Gastroesophageal sphincter (tissue), 4 donors: ENCODE measurements at regions not wholly inside any gene's neighbourhood (a gene's known extent, or its start where the extent isn't known, plus 50 kb on each side); places are given as distances from the start of the nearest gene placed in this dataset.
"Not testable (repeated sequence)": the region's sequence is repeated elsewhere in the genome, so short reads cannot be mapped to it uniquely, and the experiment has no call there.

Source experiments
- ATAC-seq: fragments of 150-250 bp; one replicate; pipeline ENCODE4 v1.9.1; 2016; ENCODE audit warnings: mild to moderate bottlenecking, moderate library complexity
- H3K27ac ChIP-seq, 4 donors: fragments of 200-600 bp; sonication (generic) in 3 of 4; 1 replicate in 3 of 4; 2 replicates in 1 of 4; pipeline ENCODE4 v1.5.1; 2016 to 2019
- H3K27me3 ChIP-seq: fragments of 200-600 bp; sonication (generic); one replicate; pipeline ENCODE4 v1.5.1; 2019
- H3K36me3 ChIP-seq, 2 donors: fragments of 200-600 bp; sonication (generic); one replicate each; pipeline ENCODE4 v1.5.1; 2019; ENCODE audit warnings: control low read depth in 1 of 2
- H3K4me1 ChIP-seq, 3 donors: fragments of 200-600 bp; sonication (generic); 1 replicate in 2 of 3; 2 replicates in 1 of 3; pipeline ENCODE4 v1.5.1; 2016 to 2019; ENCODE audit warnings: control low read depth in 2 of 3
- H3K4me3 ChIP-seq, 2 donors: fragments of 200-600 bp; sonication (generic); one replicate each; pipeline ENCODE4 v1.5.1; 2019; ENCODE audit warnings: mild to moderate bottlenecking in 1 of 2, moderate library complexity in 1 of 2
- H3K9me3 ChIP-seq, 3 donors: fragments of 200-600 bp; sonication (generic); one replicate each; pipeline ENCODE4 v1.5.1; 2017 to 2019; ENCODE audit warnings: control low read depth in 2 of 3
- EP300 ChIP-seq: sonication (generic); formaldehyde crosslinking; IDR thresholded peaks from one replicate; pipeline ENCODE4 v1.6.1; 2017; ENCODE audit warnings: antibody characterized with exemption, mild to moderate bottlenecking
- POLR2A ChIP-seq, 2 donors: fragments of 450-650 bp; IDR thresholded peaks; one replicate each; pipeline ENCODE4 v1.6.1; 2017; ENCODE audit warnings: antibody characterized with exemption in 2 of 2, mild to moderate bottlenecking in 2 of 2, moderate library complexity in 1 of 2
- POLR2AphosphoS5 ChIP-seq: sonication (generic); formaldehyde crosslinking; IDR thresholded peaks from one replicate; pipeline ENCODE4 v1.6.1; 2017; ENCODE audit warnings: antibody characterized with exemption
- WGBS, 2 donors: methylation state at CpG; one replicate each; pipeline ENCODE4 v1.1.5; 2018; ENCODE audit warnings: low coverage in 1 of 2; 5-methylcytosine and 5-hydroxymethylcytosine counted together
- TF ChIP-seq, protein P1 (sequence below), 4 experiments: fragments of 200-600 bp in 2 of 4; fragments of 450-650 bp in 2 of 4; sonication (generic) in 1 of 4; IDR thresholded peaks; one replicate each; pipeline ENCODE4 v1.5.1; 2017 to 2019; ENCODE audit warnings: antibody characterized with exemption in 4 of 4, mild to moderate bottlenecking in 2 of 4, moderate library complexity in 2 of 4

DNA sequence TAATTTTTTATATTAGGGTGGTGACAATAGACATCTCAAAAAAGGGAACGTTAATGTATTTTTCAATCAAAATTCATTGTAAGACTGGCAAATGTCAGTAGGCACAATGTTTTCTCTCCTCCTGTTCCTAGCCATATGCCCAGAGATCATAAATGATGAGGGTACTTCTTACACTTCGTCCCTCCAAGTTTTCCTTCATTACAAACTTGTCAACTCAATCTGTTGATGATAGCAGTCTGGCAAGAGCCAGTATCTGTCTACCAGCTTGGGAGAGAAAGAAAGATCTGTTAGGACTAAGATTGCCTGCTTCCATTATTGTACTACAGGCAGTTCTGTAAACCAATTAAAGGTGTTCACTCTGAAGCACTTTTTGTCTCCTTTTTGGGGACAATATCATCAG lies 130.9 kb upstream of the DAAM1 start:
- no peak for ATAC-seq
- WGBS, 2 donors: 37 to 51% methylated on average over 2 of the region's 2 CpGs
- Histone ChIP-seq H3K4me3 (no peak overlapping the region), H3K27me3 (no peaks in the 10 kb centered on the region), H3K36me3 (no peaks in the 10 kb centered on the region), H3K4me1 (no peaks in the 10 kb centered on the region), H3K27ac (no peak overlapping the region), H3K9me3 (no peaks in the 10 kb centered on the region)
- TF ChIP-seq POLR2A (IDR thresholded peaks at IDR 0.05) (no peak), POLR2AphosphoS5 (no peak), EP300 (no peak)
- TF ChIP-seq, protein P1, sequence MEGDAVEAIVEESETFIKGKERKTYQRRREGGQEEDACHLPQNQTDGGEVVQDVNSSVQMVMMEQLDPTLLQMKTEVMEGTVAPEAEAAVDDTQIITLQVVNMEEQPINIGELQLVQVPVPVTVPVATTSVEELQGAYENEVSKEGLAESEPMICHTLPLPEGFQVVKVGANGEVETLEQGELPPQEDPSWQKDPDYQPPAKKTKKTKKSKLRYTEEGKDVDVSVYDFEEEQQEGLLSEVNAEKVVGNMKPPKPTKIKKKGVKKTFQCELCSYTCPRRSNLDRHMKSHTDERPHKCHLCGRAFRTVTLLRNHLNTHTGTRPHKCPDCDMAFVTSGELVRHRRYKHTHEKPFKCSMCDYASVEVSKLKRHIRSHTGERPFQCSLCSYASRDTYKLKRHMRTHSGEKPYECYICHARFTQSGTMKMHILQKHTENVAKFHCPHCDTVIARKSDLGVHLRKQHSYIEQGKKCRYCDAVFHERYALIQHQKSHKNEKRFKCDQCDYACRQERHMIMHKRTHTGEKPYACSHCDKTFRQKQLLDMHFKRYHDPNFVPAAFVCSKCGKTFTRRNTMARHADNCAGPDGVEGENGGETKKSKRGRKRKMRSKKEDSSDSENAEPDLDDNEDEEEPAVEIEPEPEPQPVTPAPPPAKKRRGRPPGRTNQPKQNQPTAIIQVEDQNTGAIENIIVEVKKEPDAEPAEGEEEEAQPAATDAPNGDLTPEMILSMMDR (IDR thresholded peaks at IDR 0.05): no peak

DNA sequence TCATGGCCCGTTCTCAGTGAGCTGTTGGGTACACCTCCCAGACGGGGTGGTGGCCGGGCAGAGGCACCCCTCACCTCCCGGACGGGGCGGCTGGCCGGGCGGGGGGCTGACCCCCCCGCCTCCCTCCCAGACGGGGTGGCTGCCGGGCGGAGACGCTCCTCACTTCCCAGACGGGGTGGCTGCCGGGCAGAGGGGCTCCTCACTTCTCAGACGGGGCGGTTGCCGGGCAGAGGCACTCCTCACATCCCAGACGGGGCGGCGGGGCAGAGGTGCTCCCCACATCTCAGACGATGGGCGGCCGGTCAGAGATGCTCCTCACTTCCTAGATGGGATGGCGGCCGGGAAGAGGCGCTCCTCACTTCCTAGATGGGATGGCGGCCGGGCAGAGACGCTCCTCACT lies 129.7 kb upstream of the DAAM1 start:
- not testable (repeated sequence) for H3K27me3 ChIP-seq, H3K36me3 ChIP-seq, H3K4me3 ChIP-seq, ATAC-seq, H3K4me1 ChIP-seq, H3K27ac ChIP-seq
- H3K9me3 ChIP-seq: peaks cover 0 to 12% (median 0%) of the 10 kb centered on the region in 3 donors
- no CpG with 5 or more reads among the region's 30 CpGs for WGBS, 2 donors

DNA sequence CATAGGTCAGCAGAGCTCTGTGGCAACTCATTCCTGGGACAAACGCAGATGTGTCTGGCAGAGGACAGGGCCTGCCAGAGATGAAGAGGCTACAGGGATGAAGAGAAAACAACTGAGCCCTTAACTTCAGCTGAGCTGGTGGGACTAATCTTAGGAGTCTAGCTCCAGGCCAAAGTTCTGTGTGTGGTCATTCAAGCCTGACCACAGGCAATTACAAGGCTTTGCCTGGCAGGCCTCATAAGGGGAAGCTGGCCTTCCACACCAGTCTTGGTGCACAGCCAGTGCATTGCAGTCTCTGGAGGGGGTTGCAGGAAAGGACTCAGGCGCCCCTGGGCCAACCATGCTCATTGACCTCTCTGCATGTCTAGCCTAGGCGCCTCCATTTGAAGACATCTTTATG lies 127.6 kb upstream of the DAAM1 start:
- no peak for TF ChIP-seq POLR2AphosphoS5
- TF ChIP-seq, protein P1 (IDR thresholded peaks at IDR 0.05): no peak
- TF ChIP-seq POLR2A (IDR thresholded peaks at IDR 0.05): no peak
- TF ChIP-seq EP300: no peak
- Histone ChIP-seq H3K9me3 (peaks cover 0 to 13% (median 0%) of the 10 kb centered on the region in 3 donors), H3K4me3 (no peak overlapping the region), H3K27ac (no peak overlapping the region), H3K4me1 (no peaks in the 10 kb centered on the region), H3K36me3 (no peaks in the 10 kb centered on the region), H3K27me3 (no peaks in the 10 kb centered on the region)
- ATAC-seq: no peak
- WGBS, 2 donors: 90% methylated on average over 3 of the region's 3 CpGs; no CpG with 5 or more reads in 1 of the 2 donors

DNA sequence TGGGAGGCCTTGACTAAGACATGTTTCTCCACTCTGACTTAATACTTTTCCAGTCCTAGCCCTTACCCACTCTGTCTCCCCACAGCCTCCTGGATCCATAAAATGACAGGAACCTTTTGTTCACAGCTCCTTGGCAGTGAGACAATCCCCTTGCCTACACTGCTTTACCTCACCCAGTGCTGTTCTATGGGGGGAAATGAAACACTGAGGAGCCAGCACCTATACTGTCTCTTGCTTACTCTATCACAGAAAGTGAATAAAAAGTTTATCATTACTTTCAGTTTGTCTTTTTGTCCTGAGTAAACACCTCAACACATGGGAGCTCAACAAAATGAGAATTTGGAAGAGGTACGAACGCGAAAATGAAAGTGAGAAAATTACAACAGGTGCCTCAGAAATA lies 127.2 kb upstream of the DAAM1 start:
- Histone ChIP-seq H3K36me3 (no peaks in the 10 kb centered on the region), H3K9me3 (peaks cover 0 to 13% (median 0%) of the 10 kb centered on the region in 3 donors), H3K27me3 (no peaks in the 10 kb centered on the region), H3K4me3 (no peak overlapping the region), H3K27ac (no peak overlapping the region), H3K4me1 (no peaks in the 10 kb centered on the region)
- TF ChIP-seq, protein P1 (IDR thresholded peaks at IDR 0.05): no peak
- TF ChIP-seq EP300 (no peak), POLR2A (IDR thresholded peaks at IDR 0.05) (no peak), POLR2AphosphoS5 (no peak)
- 100% methylated on average over 3 of the region's 3 CpGs; no CpG with 5 or more reads in 1 of the 2 donors for WGBS, 2 donors
- ATAC-seq: no peak

DNA sequence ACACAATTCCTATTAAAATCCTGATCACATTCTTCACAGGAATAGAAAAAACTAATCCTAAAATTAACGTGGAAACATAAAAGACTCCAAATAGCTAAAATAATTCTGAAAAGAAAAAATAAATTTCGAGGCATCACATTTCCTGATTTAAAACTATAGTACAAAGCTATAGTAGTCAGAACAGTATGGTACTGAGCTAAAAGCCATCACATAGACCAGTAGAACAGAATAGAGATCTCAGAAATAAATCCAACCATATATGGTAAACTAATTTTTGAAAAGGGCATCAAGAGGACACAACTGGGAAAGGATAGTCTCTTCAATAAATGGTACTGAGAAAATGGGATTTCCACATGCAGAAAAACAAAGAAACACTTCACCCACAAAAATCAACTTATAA lies 125.2 kb upstream of the DAAM1 start:
- whole genome bisulfite sequencing, 2 donors: 63 to 77% methylated on average over 2 of the region's 2 CpGs
- TF ChIP-seq POLR2AphosphoS5 (no peak), POLR2A (IDR thresholded peaks at IDR 0.05) (no peak), EP300 (no peak)
- TF ChIP-seq, protein P1 (IDR thresholded peaks at IDR 0.05): no peak
- no peaks in the 10 kb centered on the region for H3K27me3 ChIP-seq
- H3K4me1 ChIP-seq: peaks cover 0 to 7% (median 0%) of the 10 kb centered on the region in 3 donors
- peaks cover 0 to 13% (median 0%) of the 10 kb centered on the region in 3 donors for H3K9me3 ChIP-seq
- no peak for ATAC-seq
- no peak overlapping the region for H3K27ac ChIP-seq
- H3K36me3 ChIP-seq: no peaks in the 10 kb centered on the region
- no peak overlapping the region for H3K4me3 ChIP-seq
